Vagina (tissue), 2 donors: ENCODE measurements at regions not wholly inside any gene's neighbourhood (a gene's known extent, or its start where the extent isn't known, plus 50 kb on each side); places are given as distances from the start of the nearest gene placed in this dataset.

ENCODE experiments used
- DNase-seq, 2 donors: peaks; one replicate each; pipeline ENCODE4 v3.0.0-alpha.2; 2017; ENCODE audit errors: extremely low spot score in 2 of 2
- H3K27ac ChIP-seq: fragments of 200-600 bp; sonication (generic); one replicate; pipeline ENCODE4 v1.5.1; 2019
- H3K27me3 ChIP-seq: fragments of 200-600 bp; sonication (generic); one replicate; pipeline ENCODE4 v1.5.1; 2019
- H3K36me3 ChIP-seq, 2 donors: fragments of 200-600 bp; sonication (generic); one replicate each; pipeline ENCODE4 v1.5.1; 2017 to 2019
- H3K4me1 ChIP-seq: fragments of 200-600 bp; sonication (generic); one replicate; pipeline ENCODE4 v1.5.1; 2019
- H3K4me3 ChIP-seq, 2 donors: fragments of 200-600 bp; sonication (generic); 1 replicate in 1 of 2; 2 replicates in 1 of 2; pipeline ENCODE4 v1.5.1; 2016 to 2019
- H3K9me3 ChIP-seq: fragments of 200-600 bp; sonication (generic); one replicate; pipeline ENCODE4 v1.5.1; 2019
- CTCF ChIP-seq, 3 experiments: fragments of 450-650 bp in 2 of 3; fragments of 200-600 bp in 1 of 3; sonication (generic) in 1 of 3; IDR thresholded peaks; one replicate each; pipeline ENCODE4 v1.5.1; 2017 to 2019; ENCODE audit warnings: antibody characterized with exemption in 3 of 3, mild to moderate bottlenecking in 2 of 3, moderate library complexity in 2 of 3
- POLR2A ChIP-seq, 2 donors: fragments of 450-650 bp; IDR thresholded peaks; one replicate each; pipeline ENCODE4 v1.6.1; 2017; ENCODE audit warnings: antibody characterized with exemption in 2 of 2, mild to moderate bottlenecking in 2 of 2, moderate library complexity in 2 of 2
- POLR2AphosphoS5 ChIP-seq, 2 donors: sonication (generic); formaldehyde crosslinking; IDR thresholded peaks; one replicate each; pipeline ENCODE4 v1.9.0; 2017; ENCODE audit warnings: antibody characterized with exemption in 2 of 2, mild to moderate bottlenecking in 2 of 2, low read depth in 1 of 2; ENCODE audit not compliant: insufficient read depth in 1 of 2
- intact Hi-C: fragments of 100-400 bp; cut with DNase I; formaldehyde crosslinking; loops from one replicate; pipeline ENCODE4 v1.15.1; 2023

- peaks cover 7% of the 10 kb centered on the region for H3K9me3 ChIP-seq
- no peaks in the 10 kb centered on the region for H3K4me1 ChIP-seq
- TF ChIP-seq POLR2A (IDR thresholded peaks at IDR 0.05) (no peak), CTCF (IDR thresholded peaks at IDR 0.05) (no peak), POLR2AphosphoS5 (IDR thresholded peaks at IDR 0.05; ENCODE audit: insufficient read depth in 1 of 2, low read depth in 1 of 2) (no peak)
- intact Hi-C loops, result no loop called here
- H3K27me3 ChIP-seq, result no peaks in the 10 kb centered on the region
- H3K36me3 ChIP-seq, result no peaks in the 10 kb centered on the region
- no peak overlapping the region for H3K27ac ChIP-seq
- DNase-seq, result peak; percentile 61 to 80
- no peak overlapping the region for H3K4me3 ChIP-seq
Observed at GRCh38 chr2:239853121-239853520, 172.0 kb downstream of the NDUFA10 start.

GRCh38 chr2:239852272-239852671 lies 172.9 kb downstream of the NDUFA10 start:
- no peak overlapping the region for H3K4me3 ChIP-seq
- intact Hi-C loops, result no loop called here
- no peak for TF ChIP-seq CTCF (IDR thresholded peaks at IDR 0.05)
- no peak for TF ChIP-seq POLR2AphosphoS5 (IDR thresholded peaks at IDR 0.05; ENCODE audit: insufficient read depth in 1 of 2, low read depth in 1 of 2)
- TF ChIP-seq POLR2A (IDR thresholded peaks at IDR 0.05), result no peak

GRCh38 chr2:239846789-239847676 lies 178.1 kb downstream of the NDUFA10 start:
- Histone ChIP-seq H3K27ac (no peak overlapping the region), H3K27me3 (no peaks in the 10 kb centered on the region), H3K9me3 (peaks cover 13% of the 10 kb centered on the region), H3K36me3 (no peaks in the 10 kb centered on the region), H3K4me1 (no peaks in the 10 kb centered on the region), H3K4me3 (no peak overlapping the region)
- intact Hi-C loops, result no loop called here
- TF ChIP-seq CTCF (IDR thresholded peaks at IDR 0.05) (no peak), POLR2AphosphoS5 (IDR thresholded peaks at IDR 0.05; ENCODE audit: insufficient read depth in 1 of 2, low read depth in 1 of 2) (no peak), POLR2A (IDR thresholded peaks at IDR 0.05) (no peak)
- peak; percentile 58 to 77 for DNase-seq

More at GRCh38 chr2:239852272-239852671, 172.9 kb downstream of the NDUFA10 start:
- H3K4me1 ChIP-seq, result no peaks in the 10 kb centered on the region
- peak; percentile 55 to 65 for DNase-seq
- no peaks in the 10 kb centered on the region for H3K27me3 ChIP-seq
- no peak overlapping the region for H3K27ac ChIP-seq
- H3K9me3 ChIP-seq, result peaks cover 7% of the 10 kb centered on the region
- no peaks in the 10 kb centered on the region for H3K36me3 ChIP-seq

- H3K27ac ChIP-seq, result no peak overlapping the region
- intact Hi-C loops, result no loop called here
Observed at GRCh38 chr2:239845968-239846367, 179.2 kb downstream of the NDUFA10 start.

More at GRCh38 chr2:239845968-239846367, 179.2 kb downstream of the NDUFA10 start:
- Histone ChIP-seq H3K4me3 (no peak overlapping the region), H3K36me3 (no peaks in the 10 kb centered on the region), H3K9me3 (peaks cover 13% of the 10 kb centered on the region), H3K27me3 (no peaks in the 10 kb centered on the region), H3K4me1 (no peaks in the 10 kb centered on the region)
- TF ChIP-seq POLR2A (IDR thresholded peaks at IDR 0.05) (no peak), CTCF (IDR thresholded peaks at IDR 0.05) (no peak), POLR2AphosphoS5 (IDR thresholded peaks at IDR 0.05; ENCODE audit: insufficient read depth in 1 of 2, low read depth in 1 of 2) (no peak)
- no peak for DNase-seq
